Hepatocyte (in vitro differentiated cells): ENCODE measurements at regions not wholly inside any gene's neighbourhood (a gene's known extent, or its start where the extent isn't known, plus 50 kb on each side); places are given as distances from the start of the nearest gene placed in this dataset.
"Not testable (repeated sequence)": the region's sequence is repeated elsewhere in the genome, so short reads cannot be mapped to it uniquely, and the experiment has no call there.

Experiments used
- DNase-seq: peaks from one replicate; pipeline ENCODE4 v3.0.0-alpha.2; 2016; ENCODE audit warnings: low spot score
- H2AFZ ChIP-seq: fragments of 200-600 bp; sonication (generic); 2 replicates; pipeline ENCODE4 v1.6.0; 2016; ENCODE audit warnings: antibody characterized with exemption, mild to moderate bottlenecking
- H3K27ac ChIP-seq: fragments of 200-600 bp; sonication (generic); 2 replicates; pipeline ENCODE4 v1.5.1; 2016; ENCODE audit warnings: mild to moderate bottlenecking
- H3K27me3 ChIP-seq: fragments of 200-600 bp; sonication (generic); 2 replicates; pipeline ENCODE4 v1.6.1; 2016
- H3K36me3 ChIP-seq: fragments of 200-600 bp; sonication (generic); replicated peaks from 2 replicates; pipeline ENCODE4 v1.5.1; 2016; ENCODE audit warnings: low read depth; ENCODE audit not compliant: insufficient read depth
- H3K4me1 ChIP-seq: fragments of 200-600 bp; sonication (generic); 2 replicates; pipeline ENCODE4 v1.5.1; 2016; ENCODE audit warnings: mild to moderate bottlenecking, moderate library complexity; ENCODE audit not compliant: insufficient read depth
- H3K4me2 ChIP-seq: fragments of 200-600 bp; sonication (generic); 2 replicates; pipeline ENCODE4 v1.6.0; 2016
- H3K4me3 ChIP-seq: fragments of 200-600 bp; sonication (generic); 2 replicates; pipeline ENCODE4 v1.5.1; 2016; ENCODE audit warnings: mild to moderate bottlenecking
- H3K79me2 ChIP-seq: fragments of 200-600 bp; sonication (generic); 2 replicates; pipeline ENCODE4 v1.6.0; 2017; ENCODE audit warnings: mild to moderate bottlenecking
- H3K9me2 ChIP-seq: fragments of 200-600 bp; sonication (generic); replicated peaks from 2 replicates; pipeline ENCODE4 v1.6.0; 2017; ENCODE audit warnings: mild to moderate bottlenecking; ENCODE audit not compliant: insufficient read depth
- H3K9me3 ChIP-seq: fragments of 200-600 bp; sonication (generic); 2 replicates; pipeline ENCODE4 v1.5.1; 2016; ENCODE audit warnings: low read depth, mild to moderate bottlenecking
- H4K20me1 ChIP-seq: fragments of 200-600 bp; sonication (generic); 2 replicates; pipeline ENCODE4 v1.6.0; 2016; ENCODE audit warnings: mild to moderate bottlenecking; ENCODE audit not compliant: insufficient read depth, poor library complexity, severe bottlenecking
- CTCF ChIP-seq: fragments of 200-600 bp; sonication (generic); IDR thresholded peaks from 2 replicates; pipeline ENCODE4 v1.5.1; 2016; ENCODE audit warnings: antibody characterized with exemption, mild to moderate bottlenecking; ENCODE audit not compliant: poor library complexity
- EZH2 ChIP-seq: fragments of 200-600 bp; sonication (generic); IDR thresholded peaks from 2 replicates; pipeline ENCODE4 v1.6.1; 2016; ENCODE audit warnings: antibody characterized with exemption, mild to moderate bottlenecking, borderline replicate concordance
- EZH2phosphoT487 ChIP-seq: fragments of 200-600 bp; sonication (generic); IDR thresholded peaks from one replicate; pipeline ENCODE4 v1.6.1; 2018; ENCODE audit warnings: antibody characterized with exemption, mild to moderate bottlenecking, low read depth, moderate library complexity; ENCODE audit not compliant: unreplicated experiment, severe bottlenecking
- WGBS: methylation state at CpG from one replicate; pipeline ENCODE4 v1.1.6; 2016; ENCODE audit warnings: low lambda C conversion rate; ENCODE audit errors: missing lambda C conversion rate; 5-methylcytosine and 5-hydroxymethylcytosine counted together

GRCh38 chr6:21759721-21760120, 166.2 kb downstream of the SOX4 start:
- Histone ChIP-seq H4K20me1 (no peaks in the 10 kb centered on the region), H3K9me2 (no peaks in the 10 kb centered on the region), H3K36me3 (no peaks in the 10 kb centered on the region), H3K27me3 (no peaks in the 10 kb centered on the region), H3K9me3 (no peaks in the 10 kb centered on the region), H3K27ac (no peak overlapping the region), H2AFZ (no peak overlapping the region), H3K79me2 (no peaks in the 10 kb centered on the region), H3K4me2 (no peak overlapping the region), H3K4me3 (no peak overlapping the region), H3K4me1 (peaks cover 2% of the 10 kb centered on the region)
- WGBS: 90% methylated on average over 5 of the region's 5 CpGs
- no peak for DNase-seq
- TF ChIP-seq CTCF (no peak), EZH2 (no peak), EZH2phosphoT487 (no peak)

DNA sequence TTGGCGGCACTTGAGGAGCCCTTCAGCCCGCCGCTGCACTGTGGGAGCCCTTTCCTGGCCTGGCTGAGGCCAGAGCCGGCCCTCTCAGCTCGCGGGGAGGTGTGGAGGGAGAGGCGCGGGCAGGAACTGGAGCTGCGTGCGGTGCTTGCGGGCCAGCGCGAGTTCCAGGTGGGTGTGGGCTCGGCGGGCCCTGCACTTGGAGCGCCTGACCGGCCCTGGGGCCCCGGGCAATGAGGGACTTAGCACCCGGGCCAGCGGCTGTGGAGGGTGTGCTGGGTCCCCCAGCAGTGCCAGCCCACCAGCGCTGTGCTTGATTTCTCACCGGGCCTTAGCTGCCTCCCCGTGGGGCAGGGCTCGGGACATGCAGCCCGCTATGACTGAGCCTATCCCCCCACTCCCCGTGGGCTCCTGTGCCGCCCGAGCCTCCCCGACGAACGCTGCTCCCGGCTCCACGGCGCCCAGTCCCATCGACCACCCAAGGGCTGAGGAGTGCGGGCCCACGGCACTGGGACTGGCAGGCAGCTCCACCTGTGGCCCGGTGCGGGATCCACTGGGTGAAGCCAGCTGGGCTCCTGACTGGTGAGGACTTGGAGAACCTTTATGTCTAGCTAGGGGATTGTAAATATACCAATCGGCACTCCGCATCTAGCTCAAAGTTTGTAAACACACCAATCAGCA, 167.6 kb downstream of the SOX4 start:
- 96% methylated on average over 32 of the region's 41 CpGs for WGBS
- H3K9me2 ChIP-seq, H2AFZ ChIP-seq, H3K27me3 ChIP-seq, H3K79me2 ChIP-seq, H3K4me2 ChIP-seq, DNase-seq, H3K4me3 ChIP-seq, H3K27ac ChIP-seq, H3K4me1 ChIP-seq, H3K36me3 ChIP-seq, H3K9me3 ChIP-seq, H4K20me1 ChIP-seq: not testable (repeated sequence)

GRCh38 chr6:21764989-21765388, 171.4 kb downstream of the SOX4 start:
- H3K36me3 ChIP-seq: no peaks in the 10 kb centered on the region
- no peaks in the 10 kb centered on the region for H3K27me3 ChIP-seq
- H3K9me3 ChIP-seq: no peaks in the 10 kb centered on the region
- WGBS: 79% methylated on average over 2 of the region's 2 CpGs
- H3K4me1 ChIP-seq: peaks cover 13% of the 10 kb centered on the region
- no peaks in the 10 kb centered on the region for H3K79me2 ChIP-seq
- no peak for TF ChIP-seq EZH2phosphoT487
- TF ChIP-seq CTCF: no peak
- TF ChIP-seq EZH2: no peak
- H3K4me2 ChIP-seq: no peak overlapping the region
- no peaks in the 10 kb centered on the region for H4K20me1 ChIP-seq
- no peak overlapping the region for H2AFZ ChIP-seq
- H3K9me2 ChIP-seq: no peaks in the 10 kb centered on the region
- DNase-seq: no peak
- H3K4me3 ChIP-seq: no peak overlapping the region
- no peak overlapping the region for H3K27ac ChIP-seq

- TF ChIP-seq EZH2: no peak
- TF ChIP-seq EZH2phosphoT487: no peak
- TF ChIP-seq CTCF: no peak
- Histone ChIP-seq H3K4me1 (peaks cover 22% of the 10 kb centered on the region), H3K79me2 (no peaks in the 10 kb centered on the region), H3K27ac (no peak overlapping the region), H3K27me3 (no peaks in the 10 kb centered on the region), H2AFZ (no peak overlapping the region), H3K4me3 (no peak overlapping the region), H4K20me1 (no peaks in the 10 kb centered on the region), H3K9me3 (no peaks in the 10 kb centered on the region), H3K9me2 (no peaks in the 10 kb centered on the region), H3K4me2 (no peak overlapping the region), H3K36me3 (no peaks in the 10 kb centered on the region)
- no peak for DNase-seq
- WGBS: 67% methylated on average over 3 of the region's 3 CpGs
These were observed 174.5 kb downstream of the SOX4 start for GRCh38 chr6:21767891-21768648.
